Parathyroid adenoma (tissue), 2 donors: ENCODE measurements at regions not wholly inside any gene's neighbourhood (a gene's known extent, or its start where the extent isn't known, plus 50 kb on each side); places are given as distances from the start of the nearest gene placed in this dataset.

Experiments used
- H2AFZ ChIP-seq: fragments of 300-600 bp; sonication (generic); one replicate; pipeline ENCODE4 v1.7.0; 2017; ENCODE audit warnings: antibody characterized with exemption, mild to moderate bottlenecking
- H3K27ac ChIP-seq: fragments of 300-600 bp; sonication (generic); one replicate; pipeline ENCODE4 v1.7.0; 2017
- H3K27me3 ChIP-seq: fragments of 300-600 bp; sonication (generic); one replicate; pipeline ENCODE4 v1.7.0; 2017; ENCODE audit warnings: low read length; ENCODE audit not compliant: control insufficient read depth, insufficient read depth
- H3K36me3 ChIP-seq: fragments of 300-600 bp; sonication (generic); one replicate; pipeline ENCODE4 v1.7.0; 2017; ENCODE audit warnings: low read length; ENCODE audit not compliant: control insufficient read depth, insufficient read depth
- H3K4me1 ChIP-seq: fragments of 300-600 bp; sonication (generic); one replicate; pipeline ENCODE4 v1.7.0; 2017; ENCODE audit warnings: control low read depth
- H3K4me2 ChIP-seq: fragments of 300-600 bp; sonication (generic); one replicate; pipeline ENCODE4 v1.7.0; 2017; ENCODE audit warnings: low read length
- H3K4me3 ChIP-seq: fragments of 300-600 bp; sonication (generic); one replicate; pipeline ENCODE4 v1.7.0; 2017; ENCODE audit warnings: low read depth, low read length
- H3K79me2 ChIP-seq: fragments of 300-600 bp; sonication (generic); one replicate; pipeline ENCODE4 v1.7.0; 2017; ENCODE audit warnings: control low read depth
- H3K9ac ChIP-seq: fragments of 300-600 bp; sonication (generic); one replicate; pipeline ENCODE4 v1.7.0; 2017; ENCODE audit warnings: mild to moderate bottlenecking
- H3K9me3 ChIP-seq: fragments of 300-600 bp; sonication (generic); one replicate; pipeline ENCODE4 v1.7.0; 2017; ENCODE audit warnings: low read length; ENCODE audit not compliant: control insufficient read depth
- TF ChIP-seq, protein P1 (sequence below): fragments of 300-600 bp; sonication (generic); IDR thresholded peaks from one replicate; pipeline ENCODE4 v1.7.0; 2017; ENCODE audit warnings: antibody characterized with exemption, mild to moderate bottlenecking
- donor health status: primary hyperparathyroidism.

DNA sequence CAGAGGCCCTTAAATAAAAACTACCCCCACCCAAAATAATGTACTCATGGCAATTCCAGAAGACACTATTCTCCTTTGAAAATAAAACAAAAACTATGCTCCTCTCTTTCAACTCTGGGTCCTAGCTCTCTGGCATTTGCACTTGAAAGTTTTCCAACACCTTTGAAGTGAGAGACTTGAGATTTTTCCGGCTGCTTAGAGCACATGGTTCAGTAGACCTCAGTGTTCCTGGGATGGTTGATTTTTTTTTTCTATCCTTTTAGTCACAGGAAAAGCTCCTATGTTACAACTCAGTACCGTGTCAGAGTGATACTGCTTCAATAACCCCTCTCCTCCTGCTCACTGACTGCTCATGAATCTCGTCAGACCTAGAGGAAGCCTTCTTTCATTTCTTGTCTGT lies 118.3 kb upstream of the TUSC7 start:
- H3K27ac ChIP-seq = no peak overlapping the region
- H3K4me2 ChIP-seq = no peak overlapping the region
- no peak overlapping the region for H2AFZ ChIP-seq
- no peak overlapping the region for H3K9ac ChIP-seq
- H3K4me3 ChIP-seq = no peak overlapping the region
- H3K9me3 ChIP-seq = no peaks in the 10 kb centered on the region
- TF ChIP-seq, protein P1, sequence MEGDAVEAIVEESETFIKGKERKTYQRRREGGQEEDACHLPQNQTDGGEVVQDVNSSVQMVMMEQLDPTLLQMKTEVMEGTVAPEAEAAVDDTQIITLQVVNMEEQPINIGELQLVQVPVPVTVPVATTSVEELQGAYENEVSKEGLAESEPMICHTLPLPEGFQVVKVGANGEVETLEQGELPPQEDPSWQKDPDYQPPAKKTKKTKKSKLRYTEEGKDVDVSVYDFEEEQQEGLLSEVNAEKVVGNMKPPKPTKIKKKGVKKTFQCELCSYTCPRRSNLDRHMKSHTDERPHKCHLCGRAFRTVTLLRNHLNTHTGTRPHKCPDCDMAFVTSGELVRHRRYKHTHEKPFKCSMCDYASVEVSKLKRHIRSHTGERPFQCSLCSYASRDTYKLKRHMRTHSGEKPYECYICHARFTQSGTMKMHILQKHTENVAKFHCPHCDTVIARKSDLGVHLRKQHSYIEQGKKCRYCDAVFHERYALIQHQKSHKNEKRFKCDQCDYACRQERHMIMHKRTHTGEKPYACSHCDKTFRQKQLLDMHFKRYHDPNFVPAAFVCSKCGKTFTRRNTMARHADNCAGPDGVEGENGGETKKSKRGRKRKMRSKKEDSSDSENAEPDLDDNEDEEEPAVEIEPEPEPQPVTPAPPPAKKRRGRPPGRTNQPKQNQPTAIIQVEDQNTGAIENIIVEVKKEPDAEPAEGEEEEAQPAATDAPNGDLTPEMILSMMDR = no peak
- no peaks in the 10 kb centered on the region for H3K36me3 ChIP-seq
- no peaks in the 10 kb centered on the region for H3K79me2 ChIP-seq
- no peaks in the 10 kb centered on the region for H3K27me3 ChIP-seq
- no peaks in the 10 kb centered on the region for H3K4me1 ChIP-seq

DNA sequence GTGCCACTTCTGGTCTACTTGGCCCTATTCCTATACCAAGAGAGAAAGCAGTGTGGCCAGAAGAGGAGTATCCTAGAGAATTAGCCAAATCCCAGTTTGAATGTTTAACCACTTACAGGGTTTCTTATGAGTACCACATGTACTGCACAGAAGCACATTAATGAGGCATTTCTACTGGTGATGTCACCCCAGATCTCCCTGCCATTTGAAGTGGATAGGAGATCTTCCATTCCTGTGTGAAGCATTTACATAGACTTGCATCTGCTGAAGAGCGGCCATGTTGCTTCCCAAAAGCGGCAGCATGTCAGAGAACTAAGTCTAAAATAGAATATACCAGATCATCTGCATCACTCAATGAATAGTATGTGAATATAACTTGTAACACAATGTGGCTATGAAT lies 108.4 kb upstream of the TUSC7 start:
- Histone ChIP-seq H3K4me1 (no peaks in the 10 kb centered on the region), H3K4me3 (no peak overlapping the region), H3K27ac (no peak overlapping the region), H3K9me3 (no peaks in the 10 kb centered on the region), H3K79me2 (no peaks in the 10 kb centered on the region), H3K36me3 (no peaks in the 10 kb centered on the region), H3K4me2 (no peak overlapping the region), H3K9ac (no peak overlapping the region), H3K27me3 (no peaks in the 10 kb centered on the region), H2AFZ (no peak overlapping the region)
- TF ChIP-seq, protein P1 = no peak

DNA sequence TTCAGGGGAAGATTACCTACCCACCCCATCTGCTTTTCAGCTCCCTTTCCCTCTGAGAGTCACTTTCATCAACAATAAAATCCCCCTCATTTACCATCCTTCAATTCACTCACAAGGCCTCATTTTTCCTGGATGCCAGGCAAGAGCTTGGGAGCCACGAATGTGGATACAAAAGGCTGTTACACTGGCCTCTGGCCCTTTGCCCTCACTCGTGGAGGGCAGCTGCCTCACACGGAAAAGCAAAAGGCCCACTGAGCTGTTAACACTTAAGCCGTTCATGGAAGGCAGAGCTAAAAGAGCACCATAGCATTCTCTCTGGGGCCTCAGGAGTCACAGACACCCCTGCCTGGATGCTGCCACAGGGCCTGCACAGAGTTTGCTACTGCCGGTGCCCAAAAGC lies 102.4 kb upstream of the TUSC7 start:
- Histone ChIP-seq H3K79me2 (no peaks in the 10 kb centered on the region), H3K4me2 (no peak overlapping the region), H3K27me3 (no peaks in the 10 kb centered on the region), H2AFZ (no peak overlapping the region), H3K4me1 (no peaks in the 10 kb centered on the region), H3K9me3 (no peaks in the 10 kb centered on the region), H3K27ac (no peak overlapping the region), H3K4me3 (no peak overlapping the region), H3K9ac (no peak overlapping the region), H3K36me3 (no peaks in the 10 kb centered on the region)
- TF ChIP-seq, protein P1 = no peak

DNA sequence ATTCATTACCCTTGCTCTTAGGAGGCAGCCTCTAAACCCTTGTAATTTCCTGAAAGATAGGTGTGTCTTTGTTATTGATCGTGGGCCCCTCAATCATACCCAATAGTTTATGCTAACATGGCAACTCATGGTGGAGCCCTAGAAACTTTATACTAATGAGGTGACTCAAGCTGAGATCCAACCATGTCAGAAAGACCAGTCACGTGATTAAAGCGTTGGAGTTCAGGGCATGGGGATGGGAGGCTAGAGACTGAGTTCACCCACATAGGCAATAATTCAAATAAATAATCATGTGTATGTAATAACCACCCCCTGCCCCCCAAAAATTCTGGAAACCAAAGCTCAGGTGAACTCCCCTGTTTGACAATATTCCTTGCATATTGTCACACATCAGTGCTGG lies 99.5 kb upstream of the TUSC7 start:
- Histone ChIP-seq H3K4me2 (no peak overlapping the region), H3K36me3 (no peaks in the 10 kb centered on the region), H3K9me3 (no peaks in the 10 kb centered on the region), H3K4me3 (no peak overlapping the region), H3K27me3 (no peaks in the 10 kb centered on the region), H3K9ac (no peak overlapping the region), H3K79me2 (no peaks in the 10 kb centered on the region), H3K27ac (no peak overlapping the region), H3K4me1 (no peaks in the 10 kb centered on the region), H2AFZ (no peak overlapping the region)
- TF ChIP-seq, protein P1 = no peak

DNA sequence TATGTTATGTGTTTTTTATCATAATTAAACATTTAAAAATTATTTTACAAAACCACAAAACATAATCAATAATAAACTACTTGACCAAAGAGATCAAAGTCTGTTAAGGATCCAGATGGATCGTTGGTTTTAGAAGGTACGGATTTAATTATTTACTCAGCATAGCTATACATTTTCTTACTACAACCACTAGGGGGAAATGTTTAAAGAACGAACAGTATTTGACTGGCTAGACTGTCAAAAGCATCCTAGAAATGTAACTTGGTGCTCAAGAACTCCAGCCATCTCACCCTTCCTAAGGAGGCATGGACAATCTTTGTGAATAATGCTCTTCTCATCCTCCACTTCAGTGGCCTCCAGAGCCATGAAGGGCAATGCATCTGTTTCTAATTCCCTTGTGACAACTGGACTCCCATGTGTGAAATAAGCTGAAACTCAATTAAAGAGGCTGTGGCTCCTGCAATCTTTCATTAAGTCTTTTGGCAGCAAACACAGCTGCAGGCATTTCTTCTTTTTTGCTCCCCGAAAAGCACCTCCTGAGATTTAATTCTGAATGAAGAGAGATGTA lies 94.7 kb upstream of the TUSC7 start:
- no peaks in the 10 kb centered on the region for H3K4me1 ChIP-seq
- no peak overlapping the region for H3K4me3 ChIP-seq
- H3K9ac ChIP-seq = no peak overlapping the region
- no peaks in the 10 kb centered on the region for H3K9me3 ChIP-seq
- no peak overlapping the region for H2AFZ ChIP-seq
- no peak overlapping the region for H3K27ac ChIP-seq
- no peaks in the 10 kb centered on the region for H3K27me3 ChIP-seq
- H3K4me2 ChIP-seq = no peak overlapping the region
- TF ChIP-seq, protein P1 = peak; percentile 19
- H3K79me2 ChIP-seq = no peaks in the 10 kb centered on the region
- H3K36me3 ChIP-seq = no peaks in the 10 kb centered on the region
